Endothelial cell of umbilical vein (primary cell): ENCODE measurements at regions not wholly inside any gene's neighbourhood (a gene's known extent, or its start where the extent isn't known, plus 50 kb on each side); places are given as distances from the start of the nearest gene placed in this dataset.

ENCODE experiments used
- EZH2 ChIP-seq: IDR thresholded peaks from 2 replicates; pipeline ENCODE4 v1.6.1; 2012; ENCODE audit warnings: borderline replicate concordance, low read depth, mild to moderate bottlenecking, moderate library complexity, low read length, inconsistent platforms; ENCODE audit not compliant: severe bottlenecking
- FOS ChIP-seq: IDR thresholded peaks from 2 replicates; pipeline ENCODE4 v1.6.1; 2011; ENCODE audit warnings: mild to moderate bottlenecking, low read length, moderate library complexity, borderline replicate concordance; ENCODE audit not compliant: insufficient read depth
- GATA2 ChIP-seq: IDR thresholded peaks from 2 replicates; pipeline ENCODE4 v1.7.0; 2011; ENCODE audit warnings: low read depth, mild to moderate bottlenecking, moderate library complexity, mixed read lengths, low read length; ENCODE audit not compliant: insufficient read length, insufficient read depth
- JUN ChIP-seq: IDR thresholded peaks from 2 replicates; pipeline ENCODE4 v1.6.1; 2011; ENCODE audit warnings: borderline replicate concordance, low read depth; ENCODE audit not compliant: insufficient read length, insufficient read depth
- MYC ChIP-seq: IDR thresholded peaks from one replicate; pipeline ENCODE4 v1.6.1; 2011; ENCODE audit warnings: mild to moderate bottlenecking, low read depth, low read length
- POLR2A ChIP-seq: IDR thresholded peaks from 2 replicates; pipeline ENCODE4 v1.6.1; 2012; ENCODE audit warnings: low read depth, mild to moderate bottlenecking, control low read depth, low read length
- POLR2AphosphoS5 ChIP-seq: IDR thresholded peaks from 2 replicates; pipeline ENCODE4 v1.6.1; 2012; ENCODE audit warnings: low read depth, mild to moderate bottlenecking, control low read depth, low read length, moderate library complexity; ENCODE audit not compliant: insufficient read depth
- TF ChIP-seq, protein P1 (sequence below), 2 donors: IDR thresholded peaks; 1 replicate in 1 of 2; 2 replicates in 1 of 2; pipeline ENCODE4 v1.5.1; 2011; ENCODE audit warnings: low read length in 2 of 2, mild to moderate bottlenecking in 2 of 2, moderate library complexity in 2 of 2, control low read depth in 1 of 2, inconsistent platforms in 1 of 2, low read depth in 1 of 2; ENCODE audit not compliant: insufficient read depth in 1 of 2; ENCODE audit errors: extremely low read depth in 1 of 2
- TF ChIP-seq, protein P2 (sequence below): IDR thresholded peaks from 2 replicates; pipeline ENCODE4 v1.6.1; 2011; ENCODE audit not compliant: insufficient read depth, insufficient read length

DNA sequence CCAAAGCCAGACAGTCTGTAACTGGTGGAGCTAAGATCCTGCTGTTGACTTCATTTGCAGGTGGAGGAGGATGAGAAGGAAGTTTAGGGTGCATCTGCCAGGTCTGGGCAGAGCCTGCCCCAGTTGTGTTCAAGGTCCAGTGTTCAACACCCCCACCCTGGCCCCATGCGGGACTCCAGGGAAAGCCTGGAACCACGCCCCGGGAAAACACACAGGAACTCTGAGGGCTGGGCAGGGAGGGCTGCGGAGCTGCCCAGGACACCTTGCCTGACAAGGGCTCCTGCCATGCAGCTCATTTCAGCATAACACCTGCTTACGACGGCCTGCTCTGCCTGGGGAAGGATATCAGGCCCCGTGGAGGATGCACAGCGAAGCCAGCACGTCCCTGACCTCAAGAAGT lies 286.3 kb downstream of the XXYLT1 start:
- TF ChIP-seq EZH2 (no peak), JUN (no peak), POLR2A (no peak), POLR2AphosphoS5 (no peak), MYC (no peak), FOS (no peak), GATA2 (no peak)
- TF ChIP-seq, protein P1, sequence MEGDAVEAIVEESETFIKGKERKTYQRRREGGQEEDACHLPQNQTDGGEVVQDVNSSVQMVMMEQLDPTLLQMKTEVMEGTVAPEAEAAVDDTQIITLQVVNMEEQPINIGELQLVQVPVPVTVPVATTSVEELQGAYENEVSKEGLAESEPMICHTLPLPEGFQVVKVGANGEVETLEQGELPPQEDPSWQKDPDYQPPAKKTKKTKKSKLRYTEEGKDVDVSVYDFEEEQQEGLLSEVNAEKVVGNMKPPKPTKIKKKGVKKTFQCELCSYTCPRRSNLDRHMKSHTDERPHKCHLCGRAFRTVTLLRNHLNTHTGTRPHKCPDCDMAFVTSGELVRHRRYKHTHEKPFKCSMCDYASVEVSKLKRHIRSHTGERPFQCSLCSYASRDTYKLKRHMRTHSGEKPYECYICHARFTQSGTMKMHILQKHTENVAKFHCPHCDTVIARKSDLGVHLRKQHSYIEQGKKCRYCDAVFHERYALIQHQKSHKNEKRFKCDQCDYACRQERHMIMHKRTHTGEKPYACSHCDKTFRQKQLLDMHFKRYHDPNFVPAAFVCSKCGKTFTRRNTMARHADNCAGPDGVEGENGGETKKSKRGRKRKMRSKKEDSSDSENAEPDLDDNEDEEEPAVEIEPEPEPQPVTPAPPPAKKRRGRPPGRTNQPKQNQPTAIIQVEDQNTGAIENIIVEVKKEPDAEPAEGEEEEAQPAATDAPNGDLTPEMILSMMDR (IDR thresholded peaks at IDR 0.05; ENCODE audit: extremely low read depth in 1 of 2, insufficient read depth in 1 of 2, low read depth in 1 of 2, low read length in 2 of 2): no peak
- TF ChIP-seq, protein P2, sequence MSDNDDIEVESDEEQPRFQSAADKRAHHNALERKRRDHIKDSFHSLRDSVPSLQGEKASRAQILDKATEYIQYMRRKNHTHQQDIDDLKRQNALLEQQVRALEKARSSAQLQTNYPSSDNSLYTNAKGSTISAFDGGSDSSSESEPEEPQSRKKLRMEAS: no peak
